ENCODE measurements at regions not wholly inside any gene's neighbourhood (a gene's known extent, or its start where the extent isn't known, plus 50 kb on each side); places are given as distances from the start of the nearest gene placed in this dataset.

- DNase-seq: no peak
These were observed 91.9 kb upstream of the RESF1 start for GRCh38 chr12:31867292-31867691.

DNA sequence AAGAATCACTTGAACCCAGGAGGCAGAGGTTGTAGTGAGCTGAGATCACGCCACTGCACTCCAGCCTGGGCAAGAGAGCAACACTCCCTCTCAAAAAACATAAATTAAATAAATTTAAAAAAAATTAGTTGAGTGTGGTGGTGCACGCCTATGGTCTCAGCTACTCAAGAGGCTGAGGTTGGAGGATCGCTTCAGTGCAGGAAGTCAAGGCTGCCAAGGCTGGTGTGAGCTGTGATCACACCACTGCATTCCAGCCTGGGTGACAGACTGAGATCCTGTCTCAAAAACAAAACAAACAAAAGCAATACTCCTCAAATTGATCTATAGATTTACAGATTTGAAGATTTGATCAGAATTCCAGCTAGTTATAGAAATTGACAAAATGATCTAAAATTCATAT is 92.7 kb upstream of the RESF1 start:
- no peak for DNase-seq

GRCh38 chr12:31865023-31865422 is 94.2 kb upstream of the RESF1 start:
- no peak for DNase-seq

GRCh38 chr12:31861360-31861759 is 97.9 kb upstream of the RESF1 start:
- DNase-seq: no peak

DNA sequence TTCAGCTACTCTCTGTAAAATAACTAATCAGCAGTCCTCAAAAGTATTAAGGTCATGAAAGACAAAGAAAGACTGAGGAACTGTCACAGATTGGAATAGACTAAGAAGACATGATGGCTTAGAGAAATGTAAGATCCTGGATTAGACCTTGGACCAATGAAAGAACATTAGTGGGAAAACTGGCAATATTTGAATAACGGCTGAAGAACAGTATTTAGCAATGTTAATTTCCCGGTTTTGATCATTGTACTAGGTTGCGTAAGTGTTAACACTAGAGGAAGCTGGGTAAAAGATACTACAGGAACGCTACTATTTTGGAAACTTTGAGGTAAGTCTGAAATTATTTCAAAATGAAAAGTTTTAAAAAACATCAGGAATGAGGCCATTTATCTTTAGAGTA is 98.8 kb upstream of the RESF1 start:
- DNase-seq: no peak

DNA sequence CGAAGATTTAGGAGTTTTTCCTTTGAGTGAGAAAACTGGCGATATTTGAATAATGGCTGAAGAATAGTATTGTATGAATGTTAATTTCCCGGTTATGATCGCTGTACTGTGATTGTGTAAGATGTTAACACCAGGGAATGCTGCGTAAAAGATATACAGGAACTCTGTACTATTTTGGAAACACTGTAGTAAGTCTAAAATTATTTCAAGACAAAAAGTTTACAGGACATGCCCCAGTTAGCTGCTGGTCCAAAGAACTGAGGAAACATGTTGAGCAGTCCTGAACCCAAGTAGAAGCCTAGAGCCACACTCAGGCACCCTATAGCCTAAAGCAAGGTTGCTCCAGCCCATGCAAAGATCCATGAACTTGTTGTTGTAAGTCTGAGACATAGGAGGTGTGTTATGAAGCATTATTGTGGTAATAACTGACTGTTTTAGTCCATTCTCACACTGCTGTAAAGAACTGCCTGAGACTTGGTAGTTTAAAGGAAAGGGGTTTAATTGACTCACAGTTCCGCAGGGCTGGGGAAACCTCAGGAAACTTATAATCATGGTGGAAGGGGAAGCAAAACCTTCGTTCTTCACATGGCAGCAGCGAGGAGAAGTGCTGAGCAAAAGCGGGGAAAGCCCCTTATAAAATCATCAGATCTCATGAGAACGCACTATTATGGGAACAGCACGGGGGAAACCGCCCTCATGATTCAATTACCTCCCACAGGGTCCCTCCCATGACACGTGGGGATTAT is 99.8 kb upstream of the RESF1 start:
- DNase-seq: no peak

GRCh38 chr12:31855427-31855826 is 103.8 kb upstream of the RESF1 start:
- DNase-seq: no peak

DNA sequence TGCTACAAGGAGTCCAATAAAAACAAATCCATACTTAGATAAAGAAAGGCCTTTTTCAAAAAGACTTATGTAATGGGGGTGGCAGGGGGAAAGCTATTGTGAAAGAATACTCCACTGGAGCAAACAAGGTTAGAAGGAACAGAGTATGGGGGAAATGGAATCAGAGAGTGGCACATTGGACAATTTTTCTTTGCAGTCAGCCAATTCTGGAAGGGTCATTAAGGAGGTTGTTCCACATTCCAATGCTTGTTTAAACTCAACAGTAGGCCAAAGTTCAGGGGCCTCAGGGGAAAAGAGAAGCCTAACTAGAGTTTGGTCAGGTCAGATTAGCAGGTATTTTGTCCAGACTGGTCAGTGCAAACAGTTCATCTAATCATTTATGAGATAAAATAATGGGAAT is 105.2 kb upstream of the RESF1 start:
- DNase-seq: no peak

GRCh38 chr12:31853520-31853919 is 105.7 kb upstream of the RESF1 start:
- DNase-seq: no peak

GRCh38 chr12:31850268-31850667 is 108.9 kb upstream of the RESF1 start:
- no peak for DNase-seq

DNA sequence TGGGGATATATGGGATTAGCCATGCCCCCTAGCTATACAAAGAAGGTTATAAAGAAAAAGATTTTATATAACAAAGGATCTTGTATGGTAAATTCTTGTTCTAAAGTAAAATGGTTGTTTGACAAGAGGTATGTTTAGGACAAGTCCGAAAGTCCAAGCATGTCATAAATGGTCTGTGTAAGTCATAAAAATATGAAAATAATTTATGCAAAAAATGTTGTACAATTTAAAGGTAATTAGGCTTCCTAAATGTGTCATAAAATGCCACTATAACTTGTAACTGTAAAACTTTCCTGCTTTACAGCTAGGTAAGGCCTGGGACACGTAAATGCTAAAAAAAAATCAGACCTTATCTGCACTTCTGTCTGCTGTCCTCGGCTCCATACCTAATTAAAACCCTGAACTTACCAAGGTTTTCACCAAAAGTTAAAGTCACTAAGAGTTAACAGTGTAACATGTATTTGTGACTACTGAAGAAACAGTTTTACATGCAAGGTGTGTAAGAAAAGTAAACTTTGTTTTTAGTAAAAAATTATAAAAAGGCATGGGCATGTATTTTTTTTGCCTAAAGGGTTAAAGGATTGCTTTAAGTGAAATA is 110.0 kb upstream of the RESF1 start:
- DNase-seq: no peak

- DNase-seq: no peak
These were observed 112.8 kb upstream of the RESF1 start for GRCh38 chr12:31846405-31846804.

DNA sequence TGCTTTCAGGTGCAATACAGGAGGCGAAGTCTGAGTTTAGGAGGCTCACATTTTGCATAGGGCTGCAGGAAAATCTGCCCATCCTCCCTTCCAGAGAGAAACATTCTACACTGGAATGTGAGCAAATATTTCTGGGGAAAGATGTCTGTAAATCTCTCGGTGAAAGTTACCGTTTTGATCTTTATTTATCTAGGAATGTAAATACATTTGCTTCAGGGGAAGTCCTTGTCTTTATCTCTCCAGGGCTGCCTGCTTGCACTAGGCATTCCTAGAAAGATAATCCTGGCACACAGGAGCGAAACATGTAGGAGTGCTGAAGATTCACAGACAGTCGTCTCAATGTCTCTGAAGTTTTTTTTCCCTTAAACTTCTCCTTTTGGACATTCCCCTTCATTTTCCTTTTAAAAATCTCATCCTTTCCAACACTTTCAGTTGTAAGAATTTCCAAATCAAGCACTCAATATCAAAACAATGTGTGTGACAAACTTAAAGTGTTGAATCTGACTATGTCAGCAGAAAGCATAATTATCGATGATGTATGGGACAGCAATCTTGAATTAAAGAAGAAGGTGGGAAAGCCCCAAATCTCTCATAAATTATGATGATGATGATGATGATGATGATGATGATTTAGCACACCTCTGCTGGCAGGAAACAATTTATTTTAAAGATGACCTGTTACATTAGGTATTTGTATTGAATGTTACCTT is 113.4 kb upstream of the RESF1 start:
- DNase-seq: no peak

- DNase-seq: no peak
These were observed 114.7 kb upstream of the AMN1 start for GRCh38 chr12:31843398-31844095.

GRCh38 chr12:31837913-31838312 is 109.1 kb upstream of the AMN1 start:
- no peak for DNase-seq

GRCh38 chr12:31835276-31835882 is 106.6 kb upstream of the AMN1 start:
- DNase-seq: no peak

- DNase-seq: no peak
These were observed 105.3 kb upstream of the AMN1 start for GRCh38 chr12:31834150-31834549.

DNA sequence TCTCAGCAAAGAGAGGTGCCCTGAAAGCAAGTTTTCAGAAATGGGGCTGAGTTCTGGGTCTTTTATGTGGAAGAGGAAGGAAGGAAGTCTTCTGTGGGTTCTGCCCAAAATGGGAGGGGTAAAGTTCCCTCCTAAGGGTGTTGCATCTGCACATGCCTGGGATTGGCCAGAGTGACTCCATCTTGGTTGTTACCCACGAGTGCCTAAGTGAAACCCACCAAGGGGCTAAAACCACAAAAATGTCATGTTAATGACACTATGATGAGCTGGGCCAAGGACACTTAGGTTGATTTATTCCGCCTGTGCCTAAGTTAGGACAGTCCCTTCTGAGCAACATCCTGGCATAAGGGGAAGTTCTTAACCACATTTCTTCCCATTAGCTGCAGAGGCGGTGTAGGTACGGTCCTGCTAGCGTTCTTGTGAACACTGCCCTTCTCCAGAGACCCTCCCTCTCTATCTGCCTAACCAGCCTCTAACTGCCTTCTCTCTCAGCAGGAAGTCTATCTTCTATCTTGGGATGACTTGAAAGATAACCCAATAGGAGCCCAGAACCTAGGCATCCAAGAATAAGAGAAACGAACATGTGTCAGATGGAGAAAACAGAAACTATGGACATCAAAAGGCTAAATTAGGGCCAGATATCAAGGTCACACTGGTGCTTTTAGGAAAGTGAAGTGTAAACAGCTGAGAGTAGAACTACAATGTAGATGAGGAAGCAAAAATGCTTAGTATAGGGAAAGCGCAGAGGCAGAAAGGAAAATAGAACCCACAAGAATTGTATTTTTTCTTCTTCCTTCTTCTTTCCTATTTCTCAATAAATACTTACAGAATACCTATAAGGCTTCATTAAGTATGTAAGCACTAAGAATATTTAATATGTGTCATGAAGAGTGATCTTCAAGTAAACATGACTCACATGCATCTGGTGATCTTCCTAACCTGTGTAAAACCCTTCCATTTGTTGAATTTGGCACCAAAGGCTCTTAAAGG is 104.2 kb upstream of the AMN1 start:
- no peak for DNase-seq

- DNase-seq: no peak
These were observed 99.2 kb upstream of the AMN1 start for GRCh38 chr12:31828071-31828470.

DNA sequence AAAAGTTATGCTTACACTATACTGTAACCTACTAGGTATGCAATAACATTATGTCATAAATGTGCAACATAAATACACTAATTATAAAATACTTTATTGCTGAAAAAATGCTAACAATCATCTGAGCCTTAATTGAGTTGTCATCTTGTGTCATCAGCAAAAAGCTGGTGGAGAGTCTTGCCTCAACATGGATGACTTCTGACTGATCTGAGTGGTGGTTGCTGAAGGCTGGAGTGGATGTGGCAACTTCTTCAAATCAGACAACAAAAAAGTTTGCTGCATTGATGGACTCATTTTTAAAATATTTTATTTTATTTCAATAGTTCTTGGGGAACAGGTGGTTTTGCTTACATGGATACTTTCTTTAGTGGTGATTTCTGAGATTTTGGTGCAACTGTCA is 93.9 kb upstream of the AMN1 start:
- DNase-seq: no peak

DNA sequence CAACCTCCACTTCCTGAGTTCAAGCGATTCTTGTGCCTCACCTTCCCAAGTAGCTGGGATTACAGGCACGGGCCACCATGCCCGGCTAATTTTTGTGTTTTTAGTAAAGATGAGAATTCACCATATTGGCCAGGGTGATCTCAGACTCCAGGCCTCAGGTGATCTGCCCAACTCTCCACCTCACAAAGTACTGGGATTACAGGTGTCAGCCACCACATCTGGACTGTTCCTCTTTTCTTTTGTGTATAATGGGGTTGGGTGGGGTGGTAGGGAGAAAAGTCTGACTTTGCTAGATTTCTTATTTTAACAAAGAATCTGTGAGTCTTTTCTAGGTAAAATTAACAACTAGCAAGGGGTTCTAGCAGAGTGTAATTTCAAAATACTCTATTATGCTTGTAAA is 92.7 kb upstream of the AMN1 start:
- DNase-seq: no peak

GRCh38 chr12:31820832-31821231 is 92.0 kb upstream of the AMN1 start:
- DNase-seq: no peak

All from activated gamma-delta T cell (primary cell).